HEK293 (cell line): ENCODE measurements at regions not wholly inside any gene's neighbourhood (a gene's known extent, or its start where the extent isn't known, plus 50 kb on each side); places are given as distances from the start of the nearest gene placed in this dataset.

Source experiments
- CTCF ChIA-PET: fragments of 350-600 bp; formaldehyde crosslinking; extraction: SDS; loops from one replicate; lab custom pipeline; 2021; ENCODE audit warnings: antibody characterized with exemption; lab: Yijun Ruan, JAX
- POLR2A ChIA-PET: fragments of 300-600 bp; formaldehyde crosslinking; extraction: SDS; loops from one replicate; lab custom pipeline; 2020; ENCODE audit warnings: antibody characterized with exemption, inconsistent platforms; lab: Yijun Ruan, JAX
- H3K27ac ChIP-seq: fragments of 200-500 bp; sonication (Bioruptor generic); 2 replicates; pipeline ENCODE4 v1.5.1; 2014; ENCODE audit warnings: low read depth, low read length, control low read depth, inconsistent platforms; ENCODE audit errors: extremely low read depth
- H3K36me3 ChIP-seq, 2 experiments: fragments of 200-500 bp in 1 of 2; sonication (Bioruptor generic) in 1 of 2; 1 replicate in 1 of 2; 2 replicates in 1 of 2; pipeline ENCODE4 v1.5.1; 2014 to 2017; ENCODE audit warnings: inconsistent platforms in 2 of 2, low read length in 2 of 2; ENCODE audit not compliant: control insufficient read depth in 2 of 2, insufficient read depth in 1 of 2
- H3K4me1 ChIP-seq: fragments of 200-500 bp; sonication (Bioruptor generic); 2 replicates; pipeline ENCODE4 v1.5.1; 2014; ENCODE audit warnings: mild to moderate bottlenecking, low read length, inconsistent platforms; ENCODE audit not compliant: control insufficient read depth, insufficient read depth
- H3K4me3 ChIP-seq: 2 replicates; pipeline ENCODE4 v1.5.1; 2011; ENCODE audit warnings: low read depth, mild to moderate bottlenecking, control low read depth, low read length, moderate library complexity
- H3K9me3 ChIP-seq: fragments of 200-500 bp; sonication (Bioruptor generic); 2 replicates; pipeline ENCODE4 v1.5.1; 2014; ENCODE audit warnings: low read depth, low read length, inconsistent platforms; ENCODE audit not compliant: control insufficient read depth, insufficient read depth
- ELK4 ChIP-seq: IDR thresholded peaks from 2 replicates; pipeline ENCODE4 v1.6.1; 2011; ENCODE audit warnings: mild to moderate bottlenecking, low read depth, low read length, borderline replicate concordance
- FEZF1 ChIP-seq: fragments of 450-650 bp; formaldehyde crosslinking; IDR thresholded peaks from 2 replicates; pipeline ENCODE4 v1.5.1; 2016; ENCODE audit warnings: missing biosample characterization, missing genetic modification characterization
- MYNN ChIP-seq: fragments of 450-650 bp; formaldehyde crosslinking; IDR thresholded peaks from 2 replicates; pipeline ENCODE4 v1.5.1; 2016; ENCODE audit warnings: missing biosample characterization, missing genetic modification characterization, borderline replicate concordance
- OVOL3 ChIP-seq: fragments of 450-650 bp; formaldehyde crosslinking; IDR thresholded peaks from 2 replicates; pipeline ENCODE4 v1.5.1; 2016; ENCODE audit warnings: missing biosample characterization, missing genetic modification characterization
- PATZ1 ChIP-seq: fragments of 450-650 bp; formaldehyde crosslinking; IDR thresholded peaks from 2 replicates; pipeline ENCODE4 v1.5.1; 2016; ENCODE audit warnings: missing biosample characterization, missing genetic modification characterization
- ZBTB10 ChIP-seq: fragments of 450-650 bp; formaldehyde crosslinking; IDR thresholded peaks from 2 replicates; pipeline ENCODE4 v1.5.1; 2016; ENCODE audit warnings: missing biosample characterization, missing genetic modification characterization
- ZBTB48 ChIP-seq: fragments of 450-650 bp; formaldehyde crosslinking; IDR thresholded peaks from 2 replicates; pipeline ENCODE4 v1.5.1; 2016; ENCODE audit warnings: missing biosample characterization, missing genetic modification characterization
- ZFP37 ChIP-seq: fragments of 450-650 bp; formaldehyde crosslinking; IDR thresholded peaks from 2 replicates; pipeline ENCODE4 v1.5.1; 2016; ENCODE audit warnings: missing biosample characterization, missing genetic modification characterization
- ZFP41 ChIP-seq: fragments of 450-650 bp; formaldehyde crosslinking; IDR thresholded peaks from 2 replicates; pipeline ENCODE4 v1.5.1; 2016; ENCODE audit warnings: missing biosample characterization, missing genetic modification characterization, borderline replicate concordance
- ZNF2 ChIP-seq: fragments of 450-650 bp; formaldehyde crosslinking; IDR thresholded peaks from 2 replicates; pipeline ENCODE4 v1.5.1; 2016; ENCODE audit warnings: missing biosample characterization, missing genetic modification characterization
- ZNF239 ChIP-seq: fragments of 450-650 bp; formaldehyde crosslinking; IDR thresholded peaks from 2 replicates; pipeline ENCODE4 v1.5.1; 2016; ENCODE audit warnings: missing biosample characterization, missing genetic modification characterization
- ZNF26 ChIP-seq: fragments of 450-650 bp; formaldehyde crosslinking; IDR thresholded peaks from 2 replicates; pipeline ENCODE4 v1.5.1; 2016; ENCODE audit warnings: missing biosample characterization, missing genetic modification characterization
- ZNF341 ChIP-seq: fragments of 450-650 bp; formaldehyde crosslinking; IDR thresholded peaks from 2 replicates; pipeline ENCODE4; 2016; ENCODE audit warnings: low read depth, missing biosample characterization, missing genetic modification characterization
- ZNF521 ChIP-seq: fragments of 450-650 bp; formaldehyde crosslinking; IDR thresholded peaks from 2 replicates; pipeline ENCODE4 v1.5.1; 2017; ENCODE audit warnings: missing biosample characterization, mild to moderate bottlenecking, missing genetic modification characterization
- ZNF558 ChIP-seq: fragments of 450-650 bp; formaldehyde crosslinking; IDR thresholded peaks from 2 replicates; pipeline ENCODE4 v1.5.1; 2016; ENCODE audit warnings: missing biosample characterization, missing genetic modification characterization
- ZNF561 ChIP-seq: fragments of 450-650 bp; IDR thresholded peaks from 2 replicates; pipeline ENCODE4 v1.5.1; 2018; ENCODE audit warnings: missing biosample characterization, missing genetic modification characterization, borderline replicate concordance
- ZNF658 ChIP-seq: fragments of 450-650 bp; formaldehyde crosslinking; IDR thresholded peaks from 2 replicates; pipeline ENCODE4; 2016; ENCODE audit warnings: missing biosample characterization, missing genetic modification characterization
- ZNF792 ChIP-seq: fragments of 450-650 bp; formaldehyde crosslinking; IDR thresholded peaks from 2 replicates; pipeline ENCODE4 v1.5.1; 2016; ENCODE audit warnings: missing biosample characterization, missing genetic modification characterization
- ZNF830 ChIP-seq: fragments of 450-650 bp; IDR thresholded peaks from 2 replicates; pipeline ENCODE4 v1.5.0; 2018; ENCODE audit warnings: missing biosample characterization, missing genetic modification characterization, low read depth, mild to moderate bottlenecking, moderate library complexity
- TF ChIP-seq, protein P1 (sequence below): fragments of 450-650 bp; formaldehyde crosslinking; IDR thresholded peaks from 2 replicates; pipeline ENCODE4 v1.5.1; 2016; ENCODE audit warnings: missing biosample characterization, missing genetic modification characterization

DNA sequence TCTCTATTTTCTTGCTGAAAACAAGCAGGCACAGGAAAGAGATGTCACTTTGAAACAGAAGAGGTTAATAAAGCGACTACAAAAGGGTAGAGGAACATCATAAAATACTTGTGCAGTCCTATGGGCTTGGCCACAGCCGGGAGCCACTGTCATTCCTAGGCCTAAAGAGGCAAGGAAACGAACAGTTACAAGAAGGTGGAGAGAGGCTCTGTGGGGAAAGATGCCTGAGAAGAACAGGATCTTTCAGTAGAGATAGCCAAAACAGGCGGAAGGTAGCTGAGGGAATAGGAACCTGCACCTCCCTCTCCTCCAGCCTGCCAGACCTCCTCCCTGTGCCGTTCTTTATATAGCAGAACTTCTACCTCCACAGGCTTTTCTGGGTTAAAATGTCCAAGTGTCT is 57.4 kb upstream of the ARSJ start:
- no peak for TF ChIP-seq ZBTB10
- no peak for TF ChIP-seq ZFP41 (tag by site-specific recombination)
- TF ChIP-seq ZNF792: no peak
- TF ChIP-seq FEZF1: no peak
- no peak for TF ChIP-seq ELK4
- H3K4me1 ChIP-seq: no peaks in the 10 kb centered on the region
- H3K4me3 ChIP-seq: no peak overlapping the region
- H3K27ac ChIP-seq: no peak overlapping the region
- POLR2A ChIA-PET: no interaction called here
- no peaks in the 10 kb centered on the region for H3K9me3 ChIP-seq
- CTCF ChIA-PET: no interaction called here
- H3K36me3 ChIP-seq: no peaks in the 10 kb centered on the region

- TF ChIP-seq ZNF561 (tag by site-specific recombination) (no peak), ZNF521 (no peak), ZNF830 (tag by site-specific recombination) (no peak), ZFP37 (tag by site-specific recombination) (no peak), OVOL3 (tag by site-specific recombination) (no peak), ZNF558 (tag by site-specific recombination) (no peak), ZNF2 (tag by site-specific recombination) (no peak), MYNN (tag by site-specific recombination) (no peak), ZBTB48 (tag by site-specific recombination) (no peak), ZNF658 (tag by site-specific recombination) (no peak), ZNF26 (tag by site-specific recombination) (no peak), PATZ1 (tag by site-specific recombination) (no peak), ZNF239 (tag by site-specific recombination) (no peak), ZNF341 (tag by site-specific recombination) (no peak)
- TF ChIP-seq, protein P1, sequence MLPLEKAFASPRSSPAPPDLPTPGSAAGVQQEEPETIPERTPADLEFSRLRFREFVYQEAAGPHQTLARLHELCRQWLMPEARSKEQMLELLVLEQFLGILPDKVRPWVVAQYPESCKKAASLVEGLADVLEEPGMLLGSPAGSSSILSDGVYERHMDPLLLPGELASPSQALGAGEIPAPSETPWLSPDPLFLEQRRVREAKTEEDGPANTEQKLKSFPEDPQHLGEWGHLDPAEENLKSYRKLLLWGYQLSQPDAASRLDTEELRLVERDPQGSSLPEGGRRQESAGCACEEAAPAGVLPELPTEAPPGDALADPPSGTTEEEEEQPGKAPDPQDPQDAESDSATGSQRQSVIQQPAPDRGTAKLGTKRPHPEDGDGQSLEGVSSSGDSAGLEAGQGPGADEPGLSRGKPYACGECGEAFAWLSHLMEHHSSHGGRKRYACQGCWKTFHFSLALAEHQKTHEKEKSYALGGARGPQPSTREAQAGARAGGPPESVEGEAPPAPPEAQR (tag by site-specific recombination): no peak
- no peaks in the 10 kb centered on the region for H3K9me3 ChIP-seq
- no peaks in the 10 kb centered on the region for H3K36me3 ChIP-seq
- POLR2A ChIA-PET: no interaction called here
- H3K4me1 ChIP-seq: no peaks in the 10 kb centered on the region
- CTCF ChIA-PET: interaction anchor here (0.8 kb wide), 1 partner anchor 142 kb away, joined by 4 read pairs; no protein-coding TSS in a partner anchor
- H3K27ac ChIP-seq: no peak overlapping the region
- H3K4me3 ChIP-seq: no peak overlapping the region
Measured at GRCh38 chr4:114037988-114038387, 58.5 kb upstream of the ARSJ start.
